H9 (cell line): ENCODE measurements at regions not wholly inside any gene's neighbourhood (a gene's known extent, or its start where the extent isn't known, plus 50 kb on each side); places are given as distances from the start of the nearest gene placed in this dataset.
A peak's percentile ranks its signal among the peaks of the same experiment; 100 is the strongest.

ENCODE experiments used
- DNase-seq: peaks from one replicate; pipeline ENCODE4 v3.0.0-alpha.2; 2017
- H2AFZ ChIP-seq: one replicate; pipeline ENCODE4 v1.6.1; 2013; ENCODE audit warnings: mild to moderate bottlenecking, low read length, control low read depth, moderate library complexity
- H2AK5ac ChIP-seq: 2 replicates; pipeline ENCODE4 v1.6.1; 2013; ENCODE audit warnings: low read length, control low read depth, mixed read lengths; ENCODE audit not compliant: insufficient read length
- H2BK120ac ChIP-seq: one replicate; pipeline ENCODE4 v1.6.1; 2013; ENCODE audit warnings: low read depth, mild to moderate bottlenecking, low read length, control low read depth, inconsistent platforms; ENCODE audit not compliant: poor library complexity, severe bottlenecking
- H2BK12ac ChIP-seq: 2 replicates; pipeline ENCODE4 v1.6.1; 2013; ENCODE audit warnings: low read length, control low read depth, mixed read lengths, low read depth; ENCODE audit not compliant: insufficient read length
- H2BK15ac ChIP-seq: 2 replicates; pipeline ENCODE4 v1.6.1; 2013; ENCODE audit warnings: low read depth, low read length, control low read depth
- H2BK20ac ChIP-seq: one replicate; pipeline ENCODE4 v1.6.1; 2013; ENCODE audit warnings: low read depth, mild to moderate bottlenecking, low read length, control low read depth, inconsistent platforms; ENCODE audit not compliant: poor library complexity, severe bottlenecking
- H2BK5ac ChIP-seq: 2 replicates; pipeline ENCODE4 v1.6.1; 2013; ENCODE audit warnings: low read length, control low read depth, mixed read lengths; ENCODE audit not compliant: insufficient read length
- H3K14ac ChIP-seq: 2 replicates; pipeline ENCODE4 v1.6.1; 2013; ENCODE audit warnings: low read length, control low read depth; ENCODE audit not compliant: insufficient read depth
- H3K18ac ChIP-seq: 2 replicates; pipeline ENCODE4 v1.6.1; 2013; ENCODE audit warnings: low read depth, mild to moderate bottlenecking, mixed read lengths, low read length, control low read depth; ENCODE audit not compliant: insufficient read length
- H3K23ac ChIP-seq: 2 replicates; pipeline ENCODE4 v1.6.1; 2013; ENCODE audit warnings: low read length, control low read depth, mixed read lengths, low read depth; ENCODE audit not compliant: insufficient read length
- H3K23me2 ChIP-seq: 2 replicates; pipeline ENCODE4 v1.6.1; 2013; ENCODE audit warnings: low read depth, mild to moderate bottlenecking, mixed read lengths, low read length, control low read depth; ENCODE audit not compliant: insufficient read length, poor library complexity, severe bottlenecking
- H3K27ac ChIP-seq: 2 replicates; pipeline ENCODE4 v1.5.1; 2013; ENCODE audit warnings: low read length, control low read depth, mixed read lengths, low read depth; ENCODE audit not compliant: insufficient read length
- H3K27me3 ChIP-seq: 2 replicates; pipeline ENCODE4 v1.6.1; 2013; ENCODE audit warnings: low read length, control low read depth, inconsistent platforms; ENCODE audit not compliant: insufficient read depth
- H3K4ac ChIP-seq: 2 replicates; pipeline ENCODE4 v1.6.1; 2013; ENCODE audit warnings: low read depth, mild to moderate bottlenecking, control low read depth, inconsistent platforms, low read length, moderate library complexity
- H3K4me1 ChIP-seq: 2 replicates; pipeline ENCODE4 v1.6.1; 2013; ENCODE audit warnings: low read length, control low read depth, inconsistent platforms; ENCODE audit not compliant: insufficient read depth
- H3K4me2 ChIP-seq: 2 replicates; pipeline ENCODE4 v1.6.1; 2013; ENCODE audit warnings: low read length, control low read depth, mixed read lengths; ENCODE audit not compliant: insufficient read length, insufficient read depth
- H3K56ac ChIP-seq: 2 replicates; pipeline ENCODE4 v1.6.1; 2013; ENCODE audit warnings: low read depth, mild to moderate bottlenecking, mixed read lengths, low read length, control low read depth; ENCODE audit not compliant: insufficient read length
- H3K79me1 ChIP-seq: 2 replicates; pipeline ENCODE4 v1.6.1; 2013; ENCODE audit warnings: low read depth, mild to moderate bottlenecking, moderate library complexity, low read length, control low read depth, inconsistent platforms; ENCODE audit not compliant: insufficient read depth, poor library complexity, severe bottlenecking
- H3K79me2 ChIP-seq: 2 replicates; pipeline ENCODE4 v1.6.1; 2013; ENCODE audit warnings: low read length, control low read depth, inconsistent platforms; ENCODE audit not compliant: insufficient read depth
- H3K9ac ChIP-seq: 2 replicates; pipeline ENCODE4 v1.6.1; 2013; ENCODE audit warnings: low read length, control low read depth, mixed read lengths; ENCODE audit not compliant: insufficient read length; ENCODE audit errors: extremely low read depth
- H3K9me3 ChIP-seq: one replicate; pipeline ENCODE4 v1.6.1; 2013; ENCODE audit warnings: low read depth, low read length, inconsistent platforms; ENCODE audit not compliant: control insufficient read depth
- H3T11ph ChIP-seq: one replicate; pipeline ENCODE4 v1.6.1; 2013; ENCODE audit warnings: mild to moderate bottlenecking, low read length, control low read depth, inconsistent platforms
- H4K20me1 ChIP-seq: one replicate; pipeline ENCODE4 v1.6.1; 2013; ENCODE audit not compliant: control insufficient read depth, insufficient read length, insufficient read depth
- H4K5ac ChIP-seq: 2 replicates; pipeline ENCODE4 v1.6.1; 2013; ENCODE audit warnings: low read depth, mild to moderate bottlenecking, mixed read lengths, low read length, control low read depth; ENCODE audit not compliant: insufficient read length
- H4K8ac ChIP-seq: replicated peaks from 2 replicates; pipeline ENCODE4 v1.6.1; 2013; ENCODE audit warnings: low read length, control low read depth, mixed read lengths, low read depth; ENCODE audit not compliant: insufficient read length
- H4K91ac ChIP-seq: 2 replicates; pipeline ENCODE4 v1.6.1; 2013; ENCODE audit warnings: low read depth, mild to moderate bottlenecking, moderate library complexity, mixed read lengths, low read length, control low read depth; ENCODE audit not compliant: insufficient read length
- H3K27ac Mint-ChIP-seq, 3 experiments: 2 replicates in 2 of 3; 3 replicates in 1 of 3; pipeline ENCODE4 v1.8.0; 2020 to 2021; ENCODE audit warnings: mixed read lengths in 3 of 3, mild to moderate bottlenecking in 1 of 3, moderate library complexity in 1 of 3
- H3K27me3 Mint-ChIP-seq: 2 replicates; pipeline ENCODE4 v1.8.0; 2021; ENCODE audit warnings: low read depth, mild to moderate bottlenecking, moderate library complexity, mixed read lengths
- H3K36me3 Mint-ChIP-seq, 3 experiments: 2 replicates in 2 of 3; 3 replicates in 1 of 3; pipeline ENCODE4 v1.8.0; 2020 to 2021; ENCODE audit warnings: low read depth in 3 of 3, mixed read lengths in 3 of 3; ENCODE audit not compliant: insufficient read depth in 1 of 3
- H3K4me1 Mint-ChIP-seq, 2 experiments: 2 replicates each; pipeline ENCODE4 v1.8.0; 2020; ENCODE audit warnings: mixed read lengths in 2 of 2
- H3K4me3 Mint-ChIP-seq, 2 experiments: 2 replicates in 1 of 2; 3 replicates in 1 of 2; pipeline ENCODE4 v1.8.0; 2020 to 2021; ENCODE audit warnings: mild to moderate bottlenecking in 2 of 2, mixed read lengths in 2 of 2, moderate library complexity in 1 of 2
- H3K9me3 Mint-ChIP-seq, 2 experiments: 2 replicates in 1 of 2; 3 replicates in 1 of 2; pipeline ENCODE4 v1.8.0; 2020; ENCODE audit warnings: mild to moderate bottlenecking in 2 of 2, mixed read lengths in 2 of 2, moderate library complexity in 1 of 2
- WGBS: extraction: QIAGEN DNeasy Blood & Tissue Kit; methylation state at CpG from one replicate; pipeline ENCODE4 v1.1.7; 2013; ENCODE audit warnings: missing lambda C conversion rate, low lambda C conversion rate, mixed read lengths; ENCODE audit not compliant: insufficient read length; ENCODE audit errors: extremely low coverage; 5-methylcytosine and 5-hydroxymethylcytosine counted together
- TF ChIP-seq, protein P1 (sequence below): fragments of 200-600 bp; sonication (generic); conservative IDR thresholded peaks from 3 replicates; pipeline ENCODE4 v1.8.0; 2021; ENCODE audit warnings: antibody characterized with exemption, mild to moderate bottlenecking

DNA sequence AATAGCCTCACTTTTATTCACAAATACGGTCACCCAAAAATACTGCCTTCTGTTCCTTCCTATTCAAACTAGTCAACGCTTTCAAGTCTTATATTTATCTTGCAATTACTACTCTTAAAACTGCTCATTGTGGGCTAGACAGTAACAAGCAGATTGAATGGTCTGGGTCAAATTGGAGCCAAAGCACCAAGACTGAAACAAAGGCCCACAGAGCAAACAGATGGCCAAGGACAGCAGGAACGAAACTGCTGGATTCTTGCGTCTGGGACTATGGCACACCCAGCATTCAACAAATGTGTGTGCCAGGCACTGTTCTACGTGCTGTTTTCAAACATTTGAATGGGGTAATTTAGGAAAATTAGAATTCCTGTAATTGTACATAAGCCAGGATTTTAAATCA is 250.1 kb upstream of the PSMD7 start:
- H3K9me3 ChIP-seq = no peaks in the 10 kb centered on the region
- H3K9me3 Mint-ChIP-seq = no peaks in the 10 kb centered on the region
- no peaks in the 10 kb centered on the region for H3K79me2 ChIP-seq
- no peak overlapping the region for H2AFZ ChIP-seq
- H3K23me2 ChIP-seq = no peaks in the 10 kb centered on the region
- H4K20me1 ChIP-seq = no peaks in the 10 kb centered on the region
- no peak overlapping the region for H3K4me2 ChIP-seq
- 0 out of 7 replicates have a peak overlapping the region, but pooled peaks of 1 of the 3 experiments have one; percentile 44 for H3K27ac Mint-ChIP-seq
- H3K56ac ChIP-seq = no peak overlapping the region
- no peak overlapping the region for H2BK12ac ChIP-seq
- H4K91ac ChIP-seq = no peak overlapping the region
- DNase-seq = no peak
- no peak overlapping the region for H2AK5ac ChIP-seq
- H3K27me3 Mint-ChIP-seq = no peaks in the 10 kb centered on the region
- H3K79me1 ChIP-seq = no peaks in the 10 kb centered on the region
- no CpG with 5 or more reads among the region's 5 CpGs for WGBS
- H3K4me3 Mint-ChIP-seq = no peak overlapping the region
- no peak overlapping the region for H2BK15ac ChIP-seq
- H3K9ac ChIP-seq = no peak overlapping the region
- H3K4me1 Mint-ChIP-seq = peaks cover 6 to 17% of the 10 kb centered on the region in 2 experiments
- H2BK120ac ChIP-seq = no peak overlapping the region
- no peaks in the 10 kb centered on the region for H3K27me3 ChIP-seq
- H3T11ph ChIP-seq = no peak overlapping the region
- no peak overlapping the region for H3K23ac ChIP-seq
- peak overlapping the region; percentile 69 for H4K8ac ChIP-seq
- H3K14ac ChIP-seq = no peak overlapping the region
- no peaks in the 10 kb centered on the region for H3K36me3 Mint-ChIP-seq
- H2BK5ac ChIP-seq = no peak overlapping the region
- H3K18ac ChIP-seq = no peak overlapping the region
- H3K4me1 ChIP-seq = no peaks in the 10 kb centered on the region
- TF ChIP-seq, protein P1, sequence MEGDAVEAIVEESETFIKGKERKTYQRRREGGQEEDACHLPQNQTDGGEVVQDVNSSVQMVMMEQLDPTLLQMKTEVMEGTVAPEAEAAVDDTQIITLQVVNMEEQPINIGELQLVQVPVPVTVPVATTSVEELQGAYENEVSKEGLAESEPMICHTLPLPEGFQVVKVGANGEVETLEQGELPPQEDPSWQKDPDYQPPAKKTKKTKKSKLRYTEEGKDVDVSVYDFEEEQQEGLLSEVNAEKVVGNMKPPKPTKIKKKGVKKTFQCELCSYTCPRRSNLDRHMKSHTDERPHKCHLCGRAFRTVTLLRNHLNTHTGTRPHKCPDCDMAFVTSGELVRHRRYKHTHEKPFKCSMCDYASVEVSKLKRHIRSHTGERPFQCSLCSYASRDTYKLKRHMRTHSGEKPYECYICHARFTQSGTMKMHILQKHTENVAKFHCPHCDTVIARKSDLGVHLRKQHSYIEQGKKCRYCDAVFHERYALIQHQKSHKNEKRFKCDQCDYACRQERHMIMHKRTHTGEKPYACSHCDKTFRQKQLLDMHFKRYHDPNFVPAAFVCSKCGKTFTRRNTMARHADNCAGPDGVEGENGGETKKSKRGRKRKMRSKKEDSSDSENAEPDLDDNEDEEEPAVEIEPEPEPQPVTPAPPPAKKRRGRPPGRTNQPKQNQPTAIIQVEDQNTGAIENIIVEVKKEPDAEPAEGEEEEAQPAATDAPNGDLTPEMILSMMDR = no peak
- no peak overlapping the region for H2BK20ac ChIP-seq
- no peak overlapping the region for H3K27ac ChIP-seq
- no peak overlapping the region for H4K5ac ChIP-seq
- H3K4ac ChIP-seq = no peak overlapping the region
